Panc1 (cell line): ENCODE measurements at regions not wholly inside any gene's neighbourhood (a gene's known extent, or its start where the extent isn't known, plus 50 kb on each side); places are given as distances from the start of the nearest gene placed in this dataset.
"Not testable (repeated sequence)": the region's sequence is repeated elsewhere in the genome, so short reads cannot be mapped to it uniquely, and the experiment has no call there.

Source experiments
- ATAC-seq: fragments of 200-7000 bp; cut with Tn5 transposase; 2 replicates; pipeline ENCODE4 v1.9.1; 2020; ENCODE audit warnings: mild to moderate bottlenecking, moderate library complexity
- BruUV-seq: library from RNA; stranded (reverse); fragments of 400-500 nt; replicated peaks from 2 replicates; lab custom pipeline; 2021; lab: Mats Ljungman, UMichigan
- CTCF ChIA-PET: fragments of 300-600 bp; sonication (Branson Sonifier 250); formaldehyde crosslinking; loops from one replicate; lab custom pipeline; 2022; ENCODE audit warnings: antibody characterized with exemption; lab: Charles Lee
- POLR2A ChIA-PET: fragments of 300-600 bp; sonication (Branson Sonifier 250); formaldehyde crosslinking; loops from one replicate; lab custom pipeline; 2022; ENCODE audit warnings: antibody characterized with exemption; lab: Charles Lee
- DNase-seq: peaks from one replicate; pipeline ENCODE4 v3.0.0-alpha.2; 2010; ENCODE audit warnings: low read depth, low spot score
- H3K27ac ChIP-seq: 2 replicates; pipeline ENCODE4 v1.5.1; 2011; ENCODE audit warnings: mild to moderate bottlenecking, low read length, inconsistent platforms
- H3K27me3 ChIP-seq: fragments of 200-500 bp; sonication (Bioruptor generic); 2 replicates; pipeline ENCODE4 v1.6.0; 2014; ENCODE audit warnings: low read length, inconsistent platforms; ENCODE audit not compliant: control insufficient read depth, insufficient read depth
- H3K36me3 ChIP-seq: fragments of 200-500 bp; sonication (Bioruptor generic); 2 replicates; pipeline ENCODE4 v1.5.1; 2014; ENCODE audit warnings: inconsistent platforms, mild to moderate bottlenecking, low read length, moderate library complexity; ENCODE audit not compliant: control insufficient read depth, insufficient read depth
- H3K4me1 ChIP-seq: 2 replicates; pipeline ENCODE4 v1.5.1; 2011; ENCODE audit warnings: inconsistent platforms, mild to moderate bottlenecking, low read length, moderate library complexity; ENCODE audit not compliant: control insufficient read depth, insufficient read depth
- H3K4me3 ChIP-seq, 2 experiments: 2 replicates each; pipeline ENCODE4 v1.5.1; 2011 to 2012; ENCODE audit warnings: low read depth in 2 of 2, low read length in 2 of 2, mild to moderate bottlenecking in 2 of 2, inconsistent platforms in 1 of 2, moderate library complexity in 1 of 2
- H3K9me3 ChIP-seq: fragments of 200-500 bp; sonication (Bioruptor generic); 2 replicates; pipeline ENCODE4 v1.5.1; 2014; ENCODE audit warnings: low read depth, mild to moderate bottlenecking, inconsistent platforms, low read length, moderate library complexity; ENCODE audit not compliant: control insufficient read depth, insufficient read depth
- POLR2AphosphoS5 ChIP-seq: IDR thresholded peaks from 2 replicates; pipeline ENCODE4 v1.6.1; 2012; ENCODE audit warnings: mild to moderate bottlenecking, low read depth, low read length, moderate library complexity
- SIN3A ChIP-seq: IDR thresholded peaks from 2 replicates; pipeline ENCODE4 v1.6.1; 2012; ENCODE audit warnings: low read depth, mild to moderate bottlenecking, low read length, moderate library complexity, borderline replicate concordance; ENCODE audit not compliant: insufficient read depth
- TCF7L2 ChIP-seq: IDR thresholded peaks from 2 replicates; pipeline ENCODE4 v1.6.1; 2011; ENCODE audit warnings: mild to moderate bottlenecking, low read depth, low read length, inconsistent platforms
- in situ Hi-C: cut with HindIII; loops from 2 replicates; pipeline ENCODE4 v1.10.0; 2016; ENCODE audit warnings: low sequenced_read_pairs, low pct_unique_long_range_greater_than_20kb
- intact Hi-C: fragments of 100-400 bp; cut with micrococcal nuclease; formaldehyde crosslinking; loops from one replicate; pipeline ENCODE4 v1.10.0; 2022; ENCODE audit not compliant: unreplicated experiment
- TF ChIP-seq, protein P1 (sequence below), 2 experiments: IDR thresholded peaks; 2 replicates each; pipeline ENCODE4 v1.6.1; 2011 to 2012; ENCODE audit warnings: low read depth in 2 of 2, control low read depth in 1 of 2, low read length in 1 of 2, mild to moderate bottlenecking in 1 of 2, moderate library complexity in 1 of 2; ENCODE audit not compliant: insufficient read depth in 1 of 2
- TF ChIP-seq, protein P2 (sequence below): fragments of 450-650 bp; IDR thresholded peaks from 2 replicates; pipeline ENCODE4 v1.5.1; 2017; ENCODE audit warnings: mild to moderate bottlenecking

DNA sequence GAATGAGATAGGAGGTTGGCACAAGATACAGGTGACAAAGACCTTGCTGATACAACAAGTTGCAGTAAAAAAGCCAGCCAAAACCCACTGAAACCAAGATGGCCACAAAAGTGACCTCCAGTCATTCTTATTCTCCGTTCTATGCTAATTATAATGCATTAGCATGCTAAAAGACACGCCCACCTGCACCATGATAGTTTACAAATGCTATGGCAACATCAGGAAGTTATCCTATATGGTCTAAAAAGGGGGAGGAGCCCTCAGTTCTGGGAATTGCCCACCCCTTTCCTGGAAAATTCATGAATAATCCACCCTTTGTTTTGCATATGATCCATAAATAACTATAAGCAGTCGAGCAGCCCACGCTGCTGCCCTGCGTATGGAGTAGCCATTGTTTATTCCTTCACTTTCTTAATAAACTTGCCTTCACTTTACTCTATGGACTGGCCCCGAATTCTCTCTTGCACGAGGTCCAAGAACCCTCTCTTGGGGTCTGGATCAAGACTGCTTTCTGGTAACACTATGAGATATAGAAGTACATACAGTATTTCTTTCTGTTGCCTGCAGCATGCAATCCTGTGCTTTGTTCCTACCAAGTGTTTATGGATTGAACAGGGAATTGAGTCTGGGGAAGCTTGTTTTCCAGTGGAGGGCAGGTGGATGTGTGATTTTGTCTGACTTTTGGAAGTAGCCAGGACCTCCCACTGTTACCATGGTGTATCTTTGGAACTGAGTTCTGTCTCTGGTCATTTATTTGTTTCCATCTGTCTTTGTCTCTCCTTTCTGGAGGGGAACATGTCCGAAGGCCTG, 72.0 kb upstream of the TGM3 start:
- Histone ChIP-seq H3K4me1 (no peaks in the 10 kb centered on the region), H3K36me3 (no peaks in the 10 kb centered on the region), H3K9me3 (no peaks in the 10 kb centered on the region), H3K4me3 (no peak overlapping the region), H3K27ac (no peak overlapping the region), H3K27me3 (0 out of 2 replicates have a peak, but pooled peaks cover 2% of the 10 kb centered on the region)
- intact Hi-C loops (no loop called here), in situ Hi-C loops (no loop called here)
- no TSS peak for BruUV-seq
- DNase-seq (no peak), ATAC-seq (no peak)
- ChIA-PET POLR2A (no interaction called here), CTCF (no interaction called here)
- TF ChIP-seq SIN3A: no peak
- TF ChIP-seq, protein P1, sequence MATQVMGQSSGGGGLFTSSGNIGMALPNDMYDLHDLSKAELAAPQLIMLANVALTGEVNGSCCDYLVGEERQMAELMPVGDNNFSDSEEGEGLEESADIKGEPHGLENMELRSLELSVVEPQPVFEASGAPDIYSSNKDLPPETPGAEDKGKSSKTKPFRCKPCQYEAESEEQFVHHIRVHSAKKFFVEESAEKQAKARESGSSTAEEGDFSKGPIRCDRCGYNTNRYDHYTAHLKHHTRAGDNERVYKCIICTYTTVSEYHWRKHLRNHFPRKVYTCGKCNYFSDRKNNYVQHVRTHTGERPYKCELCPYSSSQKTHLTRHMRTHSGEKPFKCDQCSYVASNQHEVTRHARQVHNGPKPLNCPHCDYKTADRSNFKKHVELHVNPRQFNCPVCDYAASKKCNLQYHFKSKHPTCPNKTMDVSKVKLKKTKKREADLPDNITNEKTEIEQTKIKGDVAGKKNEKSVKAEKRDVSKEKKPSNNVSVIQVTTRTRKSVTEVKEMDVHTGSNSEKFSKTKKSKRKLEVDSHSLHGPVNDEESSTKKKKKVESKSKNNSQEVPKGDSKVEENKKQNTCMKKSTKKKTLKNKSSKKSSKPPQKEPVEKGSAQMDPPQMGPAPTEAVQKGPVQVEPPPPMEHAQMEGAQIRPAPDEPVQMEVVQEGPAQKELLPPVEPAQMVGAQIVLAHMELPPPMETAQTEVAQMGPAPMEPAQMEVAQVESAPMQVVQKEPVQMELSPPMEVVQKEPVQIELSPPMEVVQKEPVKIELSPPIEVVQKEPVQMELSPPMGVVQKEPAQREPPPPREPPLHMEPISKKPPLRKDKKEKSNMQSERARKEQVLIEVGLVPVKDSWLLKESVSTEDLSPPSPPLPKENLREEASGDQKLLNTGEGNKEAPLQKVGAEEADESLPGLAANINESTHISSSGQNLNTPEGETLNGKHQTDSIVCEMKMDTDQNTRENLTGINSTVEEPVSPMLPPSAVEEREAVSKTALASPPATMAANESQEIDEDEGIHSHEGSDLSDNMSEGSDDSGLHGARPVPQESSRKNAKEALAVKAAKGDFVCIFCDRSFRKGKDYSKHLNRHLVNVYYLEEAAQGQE (IDR thresholded peaks at IDR 0.05; ENCODE audit: insufficient read depth in 1 of 2, low read depth in 2 of 2, low read length in 1 of 2): no peak
- TF ChIP-seq POLR2AphosphoS5: no peak
- TF ChIP-seq, protein P2, sequence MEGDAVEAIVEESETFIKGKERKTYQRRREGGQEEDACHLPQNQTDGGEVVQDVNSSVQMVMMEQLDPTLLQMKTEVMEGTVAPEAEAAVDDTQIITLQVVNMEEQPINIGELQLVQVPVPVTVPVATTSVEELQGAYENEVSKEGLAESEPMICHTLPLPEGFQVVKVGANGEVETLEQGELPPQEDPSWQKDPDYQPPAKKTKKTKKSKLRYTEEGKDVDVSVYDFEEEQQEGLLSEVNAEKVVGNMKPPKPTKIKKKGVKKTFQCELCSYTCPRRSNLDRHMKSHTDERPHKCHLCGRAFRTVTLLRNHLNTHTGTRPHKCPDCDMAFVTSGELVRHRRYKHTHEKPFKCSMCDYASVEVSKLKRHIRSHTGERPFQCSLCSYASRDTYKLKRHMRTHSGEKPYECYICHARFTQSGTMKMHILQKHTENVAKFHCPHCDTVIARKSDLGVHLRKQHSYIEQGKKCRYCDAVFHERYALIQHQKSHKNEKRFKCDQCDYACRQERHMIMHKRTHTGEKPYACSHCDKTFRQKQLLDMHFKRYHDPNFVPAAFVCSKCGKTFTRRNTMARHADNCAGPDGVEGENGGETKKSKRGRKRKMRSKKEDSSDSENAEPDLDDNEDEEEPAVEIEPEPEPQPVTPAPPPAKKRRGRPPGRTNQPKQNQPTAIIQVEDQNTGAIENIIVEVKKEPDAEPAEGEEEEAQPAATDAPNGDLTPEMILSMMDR: no peak
- no peak for TF ChIP-seq TCF7L2

DNA sequence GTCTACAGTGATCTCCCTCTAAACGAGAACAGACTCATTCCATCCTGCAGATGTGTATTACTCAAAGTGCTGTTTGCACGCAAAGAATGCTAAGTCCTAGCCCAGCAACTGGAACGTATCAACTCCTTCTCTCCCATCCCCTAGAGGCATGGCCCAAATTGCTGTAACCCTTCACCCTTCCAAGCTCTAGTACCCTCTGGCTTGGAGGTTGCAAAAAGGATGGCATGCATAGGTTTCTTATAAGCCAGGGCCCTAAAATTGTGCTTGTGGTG, 71.5 kb upstream of the TGM3 start:
- Histone ChIP-seq H3K9me3 (no peaks in the 10 kb centered on the region), H3K36me3 (no peaks in the 10 kb centered on the region), H3K4me3 (no peak overlapping the region), H3K27ac (no peak overlapping the region), H3K4me1 (no peaks in the 10 kb centered on the region), H3K27me3 (no peaks in the 10 kb centered on the region)
- TF ChIP-seq SIN3A (no peak), TCF7L2 (no peak)
- DNase-seq (no peak), ATAC-seq (no peak)
- POLR2A ChIA-PET: no interaction called here
- BruUV-seq: no TSS peak
- CTCF ChIA-PET: no interaction called here
- in situ Hi-C loops (no loop called here), intact Hi-C loops (no loop called here)

DNA sequence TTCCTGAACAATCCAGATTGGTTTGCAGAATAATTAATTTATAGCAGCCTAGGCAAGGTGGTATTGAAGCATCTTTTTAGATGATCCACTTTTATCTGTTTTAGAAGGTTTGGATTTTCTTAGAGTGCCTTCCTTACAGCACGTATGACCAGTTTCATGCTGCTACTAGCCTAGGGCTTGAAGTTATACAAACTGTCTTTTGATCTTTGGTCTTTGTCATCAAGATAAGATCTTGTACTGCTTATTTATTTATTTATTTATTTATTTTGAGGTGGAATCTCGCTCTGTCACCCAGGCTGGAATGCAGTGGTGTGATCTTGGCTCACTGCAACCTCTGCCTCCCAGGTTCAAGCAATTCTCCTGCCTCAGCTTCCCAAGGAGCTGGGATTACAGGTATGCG, 68.5 kb upstream of the TGM3 start:
- H3K27me3 ChIP-seq, CTCF ChIA-PET, in situ Hi-C loops, intact Hi-C loops, H3K36me3 ChIP-seq, DNase-seq, BruUV-seq, H3K9me3 ChIP-seq, H3K4me1 ChIP-seq, H3K27ac ChIP-seq, H3K4me3 ChIP-seq, ATAC-seq, POLR2A ChIA-PET: not testable (repeated sequence)
